ENCODE measurements at regions not wholly inside any gene's neighbourhood (a gene's known extent, or its start where the extent isn't known, plus 50 kb on each side); places are given as distances from the start of the nearest gene placed in this dataset.

- TF ChIP-seq CTCF (IDR thresholded peaks at IDR 0.05) (no peak), POLR2A (IDR thresholded peaks at IDR 0.05) (no peak)
Measured at GRCh38 chr13:111612886-111613285, 292.4 kb downstream of the TEX29 start.

Data from body of pancreas (tissue), 4 donors.